ENCODE measurements at regions not wholly inside any gene's neighbourhood (a gene's known extent, or its start where the extent isn't known, plus 50 kb on each side); places are given as distances from the start of the nearest gene placed in this dataset.

DNA sequence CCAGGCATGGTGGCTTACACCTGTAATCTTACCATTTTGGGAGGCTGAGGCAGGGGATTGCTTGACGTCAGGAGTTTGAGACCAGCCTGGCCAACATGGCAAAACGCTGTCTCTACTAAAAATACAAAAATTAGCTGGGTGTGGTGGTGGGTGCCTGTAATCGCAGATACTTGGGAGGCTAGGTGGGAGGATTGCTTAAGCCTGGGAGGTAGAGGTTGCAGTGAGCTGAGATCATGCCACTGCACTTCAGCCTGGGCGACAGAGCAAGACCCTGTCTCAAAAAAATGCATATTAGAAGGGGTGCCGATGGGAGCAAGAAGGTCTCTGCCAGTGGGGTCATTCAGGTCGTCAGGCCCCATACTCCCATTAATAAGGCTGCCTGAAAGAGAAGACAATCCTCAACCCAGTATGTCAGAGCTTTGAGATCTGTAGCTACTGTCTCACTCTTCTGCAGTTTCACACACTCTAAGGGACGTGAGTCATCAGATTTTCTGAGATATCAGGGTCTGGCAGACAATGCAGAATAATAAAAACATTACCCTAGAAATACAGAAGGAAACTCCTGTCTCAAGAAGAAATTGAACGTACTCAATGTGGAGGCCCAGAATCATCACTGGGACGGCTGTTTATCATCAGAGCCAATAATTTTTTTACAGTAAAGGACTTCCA, 176.7 kb upstream of the FAT1 start:
- H3K79me2 ChIP-seq (ENCODE audit: control insufficient read depth in 1 of 2, insufficient read depth in 2 of 2, low read length in 2 of 2), result no peaks in the 10 kb centered on the region
- H3K18ac ChIP-seq (ENCODE audit: extremely low read depth, low read length), result no peak overlapping the region
- no peaks in the 10 kb centered on the region for H3K23me2 ChIP-seq (ENCODE audit: low read depth, low read length)
- no peak for DNase-seq (ENCODE audit: low read depth in 1 of 2, low spot score in 2 of 2)
- no peak overlapping the region for H3K27ac ChIP-seq (ENCODE audit: low read depth, low read length)
- H3K23ac ChIP-seq (ENCODE audit: insufficient read length), result no peak overlapping the region
- no peak overlapping the region for H4K5ac ChIP-seq (ENCODE audit: insufficient read length, low read depth, low read length)
- WGBS, 2 experiments (ENCODE audit: extremely low coverage in 1 of 2, insufficient coverage in 1 of 2, insufficient read length in 1 of 2, insufficient replicate concordance in 2 of 2, low coverage in 1 of 2, low lambda C conversion rate in 2 of 2, missing lambda C conversion rate in 1 of 2), result 85% methylated on average over 9 of the region's 9 CpGs; no CpG with 5 or more reads in 1 of the 2 experiments
- H2BK120ac ChIP-seq (replicated peaks; ENCODE audit: low read depth, low read length), result no peak overlapping the region
- H3K9ac ChIP-seq (replicated peaks in 1 of 4; ENCODE audit: extremely low read depth in 1 of 4, low read depth in 3 of 4, low read length in 3 of 4), result no peak overlapping the region
- no peak overlapping the region for H2BK20ac ChIP-seq (ENCODE audit: low read length)
- H3K4ac ChIP-seq (replicated peaks; ENCODE audit: insufficient read length, low read depth, low read length), result no peak overlapping the region
- H2BK12ac ChIP-seq (ENCODE audit: low read depth, low read length), result no peak overlapping the region
- no peak overlapping the region for H3K4me3 ChIP-seq (ENCODE audit: extremely low read depth in 1 of 4, insufficient read depth in 2 of 4, low read depth in 3 of 4, low read length in 4 of 4)
- H3K36me3 ChIP-seq (ENCODE audit: control insufficient read depth in 2 of 4, insufficient read depth in 4 of 4, low read length in 3 of 4), result no peaks in the 10 kb centered on the region
- no peak overlapping the region for H3K4me2 ChIP-seq (ENCODE audit: insufficient read depth in 1 of 2, low read depth in 2 of 2, low read length in 2 of 2)
- no peaks in the 10 kb centered on the region for H3K4me1 ChIP-seq (replicated peaks in 1 of 4; ENCODE audit: control insufficient read depth in 3 of 4, insufficient read depth in 4 of 4, low read length in 3 of 4)
- no peak overlapping the region for H2BK15ac ChIP-seq (ENCODE audit: low read length)
- CTCF ChIA-PET (ENCODE audit: partially characterized antibody), result no interaction called here
- POLR2A ChIA-PET (ENCODE audit: partially characterized antibody), result no interaction called here
- H2AFZ ChIP-seq (ENCODE audit: low read length), result no peak overlapping the region
- H4K8ac ChIP-seq (ENCODE audit: extremely low read depth, insufficient read depth, low read length), result no peak overlapping the region
- FAIRE-seq, result no peak
- no peak overlapping the region for H3K56ac ChIP-seq (replicated peaks; ENCODE audit: insufficient read length, low read depth, low read length)
- no peak overlapping the region for H2BK5ac ChIP-seq (ENCODE audit: low read depth, low read length)
- no peak overlapping the region for H4K91ac ChIP-seq (replicated peaks; ENCODE audit: insufficient read length, low read length)
- H3K14ac ChIP-seq (ENCODE audit: insufficient read length), result no peak overlapping the region
- H2AK5ac ChIP-seq (ENCODE audit: low read depth, low read length), result no peak overlapping the region
- no peaks in the 10 kb centered on the region for H3K79me1 ChIP-seq (ENCODE audit: low read depth, low read length)
- H4K20me1 ChIP-seq (replicated peaks in 1 of 2; ENCODE audit: control insufficient read depth in 1 of 2, insufficient read depth in 2 of 2, low read length in 2 of 2), result no peaks in the 10 kb centered on the region
- H3K9me3 ChIP-seq (ENCODE audit: insufficient read depth in 2 of 2, low read depth in 1 of 2, low read length in 1 of 2), result no peaks in the 10 kb centered on the region
- H3K27me3 ChIP-seq (replicated peaks in 1 of 4; ENCODE audit: control insufficient read depth in 3 of 4, extremely low read depth in 1 of 4, insufficient read depth in 3 of 4, low read length in 3 of 4), result no peaks in the 10 kb centered on the region

Data from H1 (cell line).